ENCODE measurements at regions not wholly inside any gene's neighbourhood (a gene's known extent, or its start where the extent isn't known, plus 50 kb on each side); places are given as distances from the start of the nearest gene placed in this dataset.

DNA sequence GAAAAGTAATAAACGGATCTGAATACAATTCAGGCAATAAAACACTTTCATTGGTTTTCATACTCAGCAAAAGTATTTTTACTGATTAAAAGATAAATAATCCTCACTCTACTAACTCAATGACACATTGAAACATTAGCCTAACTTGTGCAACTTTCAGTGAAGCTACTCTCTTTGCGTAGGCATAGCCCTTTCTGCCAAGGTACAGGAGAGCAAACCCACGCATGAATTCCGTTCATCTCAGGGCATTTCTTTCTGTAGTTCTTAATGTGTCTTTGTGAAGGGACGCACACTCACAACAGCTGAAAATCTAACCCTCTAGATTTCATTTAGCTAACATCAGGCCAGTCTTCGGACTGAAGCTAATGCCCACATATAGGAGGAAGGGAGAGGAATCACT, 66.4 kb upstream of the TLE1 start:
- H4K20me1 ChIP-seq (ENCODE audit: insufficient read depth, low read length): no peaks in the 10 kb centered on the region
- no peaks in the 10 kb centered on the region for H3K4me1 ChIP-seq (ENCODE audit: control insufficient read depth in 1 of 2, insufficient read depth in 2 of 2, low read length in 2 of 2)
- no peaks in the 10 kb centered on the region for H3K79me2 ChIP-seq (ENCODE audit: insufficient read depth, low read length)
- H3K36me3 Mint-ChIP-seq: no peaks in the 10 kb centered on the region
- H3K4me3 ChIP-seq (replicated peaks in 1 of 3; ENCODE audit: low read depth in 2 of 3, low read length in 3 of 3): no peak overlapping the region
- H3K36me3 ChIP-seq (replicated peaks in 1 of 2; ENCODE audit: control insufficient read depth in 1 of 2, insufficient read depth in 2 of 2, low read length in 2 of 2): no peaks in the 10 kb centered on the region
- H3K9me3 ChIP-seq (replicated peaks in 1 of 2; ENCODE audit: control insufficient read depth in 1 of 2, insufficient read depth in 1 of 2, low read length in 2 of 2): peaks cover 0 to 6% of the 10 kb centered on the region in 2 donors
- no peak overlapping the region for H3K27ac Mint-ChIP-seq
- H3K4me2 ChIP-seq (replicated peaks; ENCODE audit: extremely low read depth, low read length, poor library complexity, severe bottlenecking): no peak overlapping the region
- WGBS (ENCODE audit: insufficient coverage): no CpG with 5 or more reads among the region's 6 CpGs
- TF ChIP-seq, protein P1, sequence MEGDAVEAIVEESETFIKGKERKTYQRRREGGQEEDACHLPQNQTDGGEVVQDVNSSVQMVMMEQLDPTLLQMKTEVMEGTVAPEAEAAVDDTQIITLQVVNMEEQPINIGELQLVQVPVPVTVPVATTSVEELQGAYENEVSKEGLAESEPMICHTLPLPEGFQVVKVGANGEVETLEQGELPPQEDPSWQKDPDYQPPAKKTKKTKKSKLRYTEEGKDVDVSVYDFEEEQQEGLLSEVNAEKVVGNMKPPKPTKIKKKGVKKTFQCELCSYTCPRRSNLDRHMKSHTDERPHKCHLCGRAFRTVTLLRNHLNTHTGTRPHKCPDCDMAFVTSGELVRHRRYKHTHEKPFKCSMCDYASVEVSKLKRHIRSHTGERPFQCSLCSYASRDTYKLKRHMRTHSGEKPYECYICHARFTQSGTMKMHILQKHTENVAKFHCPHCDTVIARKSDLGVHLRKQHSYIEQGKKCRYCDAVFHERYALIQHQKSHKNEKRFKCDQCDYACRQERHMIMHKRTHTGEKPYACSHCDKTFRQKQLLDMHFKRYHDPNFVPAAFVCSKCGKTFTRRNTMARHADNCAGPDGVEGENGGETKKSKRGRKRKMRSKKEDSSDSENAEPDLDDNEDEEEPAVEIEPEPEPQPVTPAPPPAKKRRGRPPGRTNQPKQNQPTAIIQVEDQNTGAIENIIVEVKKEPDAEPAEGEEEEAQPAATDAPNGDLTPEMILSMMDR (IDR thresholded peaks at IDR 0.05): no peak
- H3K27me3 Mint-ChIP-seq (ENCODE audit: low read depth in 3 of 3): peaks cover 0 to 3% (median 0%) of the 10 kb centered on the region in 3 donors
- H3K27ac ChIP-seq (ENCODE audit: low read depth in 1 of 2, low read length in 2 of 2): no peak overlapping the region
- no peaks in the 10 kb centered on the region for H3K27me3 ChIP-seq (ENCODE audit: control insufficient read depth in 2 of 2, insufficient read depth in 2 of 2, low read length in 2 of 2)
- no peak overlapping the region for H3K4me3 Mint-ChIP-seq
- no peaks in the 10 kb centered on the region for H3K4me1 Mint-ChIP-seq
- no peak for DNase-seq
- no peak overlapping the region for H2AFZ ChIP-seq (ENCODE audit: insufficient read depth, low read depth, low read length, poor library complexity, severe bottlenecking)
- peaks cover 0 to 18% (median 5%) of the 10 kb centered on the region in 7 donors for H3K9me3 Mint-ChIP-seq
- intact Hi-C loops (cut with micrococcal nuclease): no loop called here
- H3K9ac ChIP-seq (ENCODE audit: insufficient read depth, low read length, poor library complexity, severe bottlenecking): no peak overlapping the region

DNA sequence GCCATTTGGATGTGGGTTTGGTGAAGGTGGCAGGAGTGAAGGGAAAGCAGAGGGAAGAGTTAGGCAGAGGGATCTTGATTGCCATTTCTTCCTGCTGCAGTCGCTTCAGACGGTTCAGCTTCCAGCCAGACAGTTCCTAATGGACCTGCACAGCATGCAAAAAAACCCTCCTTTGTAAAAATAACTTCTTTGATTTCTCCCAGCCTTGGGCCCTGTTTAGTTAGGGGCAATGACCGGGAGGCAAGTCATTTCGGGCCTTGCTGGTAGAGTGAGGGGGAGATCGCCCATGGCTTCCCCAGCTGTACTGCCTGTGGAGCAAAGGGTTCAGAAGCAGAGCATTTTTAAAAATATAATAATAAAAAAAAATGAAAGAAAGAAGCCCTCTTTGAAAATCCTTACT, 67.2 kb upstream of the TLE1 start:
- H3K9me3 Mint-ChIP-seq: peaks cover 5 to 19% (median 9%) of the 10 kb centered on the region in 7 donors
- Histone ChIP-seq H3K4me3 (replicated peaks in 1 of 3; ENCODE audit: low read depth in 2 of 3, low read length in 3 of 3) (no peak overlapping the region), H3K27ac (ENCODE audit: low read depth in 1 of 2, low read length in 2 of 2) (no peak overlapping the region), H2AFZ (ENCODE audit: insufficient read depth, low read depth, low read length, poor library complexity, severe bottlenecking) (no peak overlapping the region), H3K27me3 (ENCODE audit: control insufficient read depth in 2 of 2, insufficient read depth in 2 of 2, low read length in 2 of 2) (no peaks in the 10 kb centered on the region), H3K79me2 (ENCODE audit: insufficient read depth, low read length) (no peaks in the 10 kb centered on the region), H3K9ac (ENCODE audit: insufficient read depth, low read length, poor library complexity, severe bottlenecking) (no peak overlapping the region), H3K9me3 (replicated peaks in 1 of 2; ENCODE audit: control insufficient read depth in 1 of 2, insufficient read depth in 1 of 2, low read length in 2 of 2) (peaks cover 0 to 12% of the 10 kb centered on the region in 2 donors), H3K4me2 (replicated peaks; ENCODE audit: extremely low read depth, low read length, poor library complexity, severe bottlenecking) (no peak overlapping the region), H4K20me1 (ENCODE audit: insufficient read depth, low read length) (no peaks in the 10 kb centered on the region), H3K36me3 (replicated peaks in 1 of 2; ENCODE audit: control insufficient read depth in 1 of 2, insufficient read depth in 2 of 2, low read length in 2 of 2) (no peaks in the 10 kb centered on the region), H3K4me1 (ENCODE audit: control insufficient read depth in 1 of 2, insufficient read depth in 2 of 2, low read length in 2 of 2) (no peaks in the 10 kb centered on the region)
- no CpG with 5 or more reads among the region's 5 CpGs for WGBS (ENCODE audit: insufficient coverage)
- no peak overlapping the region for H3K27ac Mint-ChIP-seq
- no peaks in the 10 kb centered on the region for H3K4me1 Mint-ChIP-seq
- DNase-seq: no peak
- intact Hi-C loops (cut with micrococcal nuclease): no loop called here
- peaks cover 0 to 3% (median 0%) of the 10 kb centered on the region in 3 donors for H3K27me3 Mint-ChIP-seq (ENCODE audit: low read depth in 3 of 3)
- TF ChIP-seq, protein P1 (IDR thresholded peaks at IDR 0.05): no peak
- no peaks in the 10 kb centered on the region for H3K36me3 Mint-ChIP-seq
- H3K4me3 Mint-ChIP-seq: no peak overlapping the region
